GM10266 (cell line): ENCODE measurements at regions not wholly inside any gene's neighbourhood (a gene's known extent, or its start where the extent isn't known, plus 50 kb on each side); places are given as distances from the start of the nearest gene placed in this dataset.

Source experiments
- DNase-seq: peaks from one replicate; pipeline ENCODE4 v3.0.0; 2012; ENCODE audit errors: extremely low spot score
- TF ChIP-seq, protein P1 (sequence below): IDR thresholded peaks from 2 replicates; pipeline ENCODE4 v1.5.1; 2012; ENCODE audit warnings: mild to moderate bottlenecking, low read depth; ENCODE audit not compliant: control insufficient read depth, insufficient read depth; ENCODE audit errors: missing control alignments

DNA sequence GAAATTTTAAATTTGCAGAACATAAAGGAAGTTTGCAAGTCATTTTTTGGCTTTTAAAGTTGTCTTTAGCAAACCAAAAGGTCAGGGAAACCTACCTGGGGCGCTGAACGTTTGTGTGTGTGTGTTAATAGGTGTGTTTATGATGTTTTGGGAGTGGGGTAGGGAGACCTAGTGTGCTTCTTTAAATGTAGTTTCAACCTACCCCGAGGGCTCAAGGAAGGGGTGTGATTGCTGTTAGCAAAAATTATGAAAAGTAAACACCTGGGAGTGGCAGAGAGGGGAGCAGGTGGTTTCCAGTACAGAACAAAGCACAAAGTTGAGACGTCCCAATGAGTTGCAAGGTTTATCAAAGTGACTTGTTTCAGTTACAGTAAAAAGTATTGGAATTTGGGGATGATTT lies 58.7 kb upstream of the WDR26 start:
- TF ChIP-seq, protein P1, sequence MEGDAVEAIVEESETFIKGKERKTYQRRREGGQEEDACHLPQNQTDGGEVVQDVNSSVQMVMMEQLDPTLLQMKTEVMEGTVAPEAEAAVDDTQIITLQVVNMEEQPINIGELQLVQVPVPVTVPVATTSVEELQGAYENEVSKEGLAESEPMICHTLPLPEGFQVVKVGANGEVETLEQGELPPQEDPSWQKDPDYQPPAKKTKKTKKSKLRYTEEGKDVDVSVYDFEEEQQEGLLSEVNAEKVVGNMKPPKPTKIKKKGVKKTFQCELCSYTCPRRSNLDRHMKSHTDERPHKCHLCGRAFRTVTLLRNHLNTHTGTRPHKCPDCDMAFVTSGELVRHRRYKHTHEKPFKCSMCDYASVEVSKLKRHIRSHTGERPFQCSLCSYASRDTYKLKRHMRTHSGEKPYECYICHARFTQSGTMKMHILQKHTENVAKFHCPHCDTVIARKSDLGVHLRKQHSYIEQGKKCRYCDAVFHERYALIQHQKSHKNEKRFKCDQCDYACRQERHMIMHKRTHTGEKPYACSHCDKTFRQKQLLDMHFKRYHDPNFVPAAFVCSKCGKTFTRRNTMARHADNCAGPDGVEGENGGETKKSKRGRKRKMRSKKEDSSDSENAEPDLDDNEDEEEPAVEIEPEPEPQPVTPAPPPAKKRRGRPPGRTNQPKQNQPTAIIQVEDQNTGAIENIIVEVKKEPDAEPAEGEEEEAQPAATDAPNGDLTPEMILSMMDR, result no peak
- no peak for DNase-seq

DNA sequence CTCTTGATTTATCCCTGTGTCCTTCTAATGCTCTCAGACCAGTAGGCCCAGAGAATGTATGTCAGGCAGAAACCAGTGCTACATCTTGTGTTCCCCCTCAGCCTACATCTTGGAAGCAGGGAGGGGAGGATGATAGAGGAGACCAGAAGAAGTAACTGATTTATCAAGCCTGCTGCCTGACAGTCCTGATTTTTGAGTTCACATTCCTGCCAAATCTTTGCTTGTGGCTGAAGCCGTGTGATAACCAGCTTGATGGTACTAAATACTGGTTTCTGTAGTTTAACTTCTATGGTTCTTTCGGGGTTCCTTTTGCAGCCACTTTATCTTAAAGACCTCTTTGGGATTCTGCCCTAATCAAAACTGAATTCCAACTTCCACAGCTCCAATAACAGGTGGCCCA lies 59.7 kb upstream of the WDR26 start:
- TF ChIP-seq, protein P1, result no peak
- no peak for DNase-seq

- no peak for DNase-seq
- TF ChIP-seq, protein P1, result no peak
Measured at GRCh38 chr1:224495866-224496265, 61.3 kb upstream of the WDR26 start.

DNA sequence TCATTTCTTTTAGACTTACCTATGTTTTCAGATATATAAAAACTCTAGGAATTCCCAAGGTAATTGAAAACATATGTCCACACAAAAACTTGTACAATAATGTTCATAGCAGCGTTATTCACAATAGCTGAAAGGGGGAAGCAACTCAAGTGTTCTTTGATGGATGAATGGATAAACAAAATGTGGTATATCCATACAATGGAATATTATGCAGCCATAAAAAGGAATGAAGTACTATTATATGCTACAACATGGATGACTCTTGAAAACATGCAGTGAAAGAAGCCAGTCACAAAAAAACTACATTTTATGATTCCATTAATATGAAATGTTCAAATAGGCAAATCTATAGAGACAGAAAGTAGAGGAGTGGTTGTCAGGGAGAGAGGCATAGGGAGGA lies 62.2 kb upstream of the WDR26 start:
- no peak for DNase-seq
- TF ChIP-seq, protein P1, result no peak

DNA sequence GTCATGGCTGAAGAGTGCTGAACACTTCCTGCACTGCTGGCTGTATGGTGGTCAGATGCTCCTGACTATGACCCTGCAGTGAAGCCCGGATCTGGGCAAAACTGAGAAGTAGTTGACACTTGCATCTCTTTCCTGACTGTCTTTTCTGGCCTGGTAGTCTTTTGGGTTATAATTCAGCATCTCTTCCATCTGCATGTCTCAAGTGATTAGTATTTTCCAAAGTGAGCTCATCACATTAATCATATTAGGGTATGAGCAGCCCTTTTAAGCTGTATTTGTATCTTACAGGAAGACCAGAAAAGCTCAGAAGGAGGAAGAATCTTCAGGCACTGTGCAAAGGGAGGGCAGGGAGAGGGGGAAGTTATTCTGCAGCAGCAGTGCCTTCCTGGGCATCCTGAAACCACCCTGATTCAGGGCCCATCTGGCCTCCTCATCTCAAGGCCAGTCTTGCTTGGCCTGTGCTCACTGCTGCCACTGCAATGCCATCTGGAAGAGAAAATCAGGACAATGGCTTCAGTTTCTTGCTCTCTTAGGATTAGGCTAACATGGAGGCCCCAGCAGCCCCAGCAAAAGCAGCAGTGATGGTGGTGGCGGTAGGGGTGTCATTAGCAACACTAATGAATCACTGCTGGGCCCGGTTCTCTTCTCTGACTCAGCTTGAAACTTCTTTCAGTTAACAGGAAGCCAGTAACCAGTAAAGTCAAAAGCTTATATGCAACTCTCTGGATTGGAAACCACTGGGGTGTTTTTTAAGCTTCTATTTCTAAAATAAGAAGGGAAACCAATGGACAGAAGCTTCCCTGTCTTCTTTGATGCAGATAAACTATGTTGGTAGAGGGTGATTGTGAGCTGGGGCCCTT lies 63.3 kb upstream of the WDR26 start:
- DNase-seq, result peak; percentile 85
- TF ChIP-seq, protein P1, result no peak

DNA sequence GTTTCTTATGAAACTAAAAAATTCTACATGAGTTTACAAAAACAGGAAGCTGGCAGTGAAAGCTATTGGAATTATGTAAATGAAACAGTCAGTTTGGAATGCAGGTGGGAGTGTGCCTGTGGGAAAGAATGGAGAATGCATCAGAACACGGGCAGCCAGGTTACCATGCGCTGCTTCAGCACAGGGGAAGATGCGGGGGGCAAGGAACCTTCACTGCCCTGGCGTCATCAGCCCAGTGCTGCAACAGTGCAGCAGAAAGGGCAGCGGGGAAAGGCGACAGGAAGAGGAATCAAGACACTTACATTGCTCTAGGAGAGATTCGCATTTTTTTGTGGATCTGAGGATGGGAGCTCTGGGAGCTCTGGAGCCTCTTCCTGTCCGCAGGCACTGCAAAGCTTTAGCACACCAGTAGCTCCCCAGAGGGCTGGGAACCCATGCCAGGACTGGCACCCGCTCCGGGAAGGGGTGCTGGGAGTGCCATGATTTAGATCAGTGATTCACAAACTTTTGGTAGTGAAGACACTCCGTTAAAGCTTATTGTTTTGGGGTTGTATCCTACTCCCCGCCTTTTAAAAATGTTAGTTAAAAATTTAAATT lies 64.1 kb upstream of the WDR26 start:
- TF ChIP-seq, protein P1, result no peak
- DNase-seq, result no peak

DNA sequence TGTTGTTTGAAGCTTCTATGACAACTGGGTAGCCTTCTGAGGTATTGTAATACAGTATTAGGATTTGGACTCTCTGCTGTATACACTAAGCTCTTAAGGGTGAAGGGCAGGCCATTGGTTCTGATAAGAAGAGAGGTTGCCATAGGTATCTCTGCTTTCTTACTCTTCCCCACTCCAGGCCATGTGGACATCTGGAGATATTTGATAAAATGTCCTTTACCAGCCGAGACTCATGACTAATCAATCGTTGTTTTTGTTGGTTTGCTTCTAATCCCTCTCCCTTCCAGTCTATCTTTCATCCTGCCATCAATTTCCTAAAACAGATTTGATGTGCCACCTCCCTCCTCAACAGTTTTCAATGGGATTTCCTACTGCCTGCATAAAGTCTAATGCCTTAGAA lies 64.6 kb upstream of the WDR26 start:
- no peak for DNase-seq
- TF ChIP-seq, protein P1, result no peak
